SK-N-SH treated with all-trans-retinoic acid at 6 μM for 48 hours (cell line): ENCODE measurements at regions not wholly inside any gene's neighbourhood (a gene's known extent, or its start where the extent isn't known, plus 50 kb on each side); places are given as distances from the start of the nearest gene placed in this dataset.

Experiments
- ESRRG ChIP-seq: fragments of 250-450 bp; sonication (Bioruptor Pico); IDR thresholded peaks from 2 replicates; pipeline ENCODE4 v1.6.1; 2021; ENCODE audit warnings: mild to moderate bottlenecking
- GLIS3 ChIP-seq: fragments of 250-450 bp; sonication (Bioruptor Pico); IDR thresholded peaks from 2 replicates; pipeline ENCODE4 v1.5.0; 2020; ENCODE audit warnings: mild to moderate bottlenecking, moderate library complexity
- OSR1 ChIP-seq: fragments of 250-450 bp; sonication (Bioruptor Pico); IDR thresholded peaks from 2 replicates; pipeline ENCODE4 v1.8.0; 2022; ENCODE audit warnings: moderate library complexity, mild to moderate bottlenecking, inconsistent platforms
- PATZ1 ChIP-seq: fragments of 250-450 bp; sonication (Bioruptor Pico); IDR thresholded peaks from 2 replicates; pipeline ENCODE4 v1.8.0; 2020; ENCODE audit warnings: mild to moderate bottlenecking, moderate library complexity, borderline replicate concordance
- POU6F1 ChIP-seq: fragments of 250-450 bp; sonication (Bioruptor Pico); IDR thresholded peaks from 2 replicates; pipeline ENCODE4 v1.8.0; 2021; ENCODE audit warnings: low read depth, mild to moderate bottlenecking, moderate library complexity, borderline replicate concordance
- RARB ChIP-seq: fragments of 250-450 bp; sonication (Bioruptor Pico); IDR thresholded peaks from 2 replicates; pipeline ENCODE4 v1.8.0; 2021; ENCODE audit warnings: mild to moderate bottlenecking, moderate library complexity
- SNAI2 ChIP-seq: fragments of 250-450 bp; sonication (Bioruptor Pico); IDR thresholded peaks from 2 replicates; pipeline ENCODE4 v1.5.0; 2020; ENCODE audit warnings: mild to moderate bottlenecking, moderate library complexity
- TCF4 ChIP-seq: fragments of 250-450 bp; sonication (Bioruptor Pico); IDR thresholded peaks from 2 replicates; pipeline ENCODE4 v1.8.0; 2021; ENCODE audit warnings: mild to moderate bottlenecking, moderate library complexity, borderline replicate concordance
- ZFP30 ChIP-seq: fragments of 450-650 bp; formaldehyde crosslinking; IDR thresholded peaks from 2 replicates; pipeline ENCODE4 v1.5.0; 2022; ENCODE audit warnings: mild to moderate bottlenecking, moderate library complexity
- ZNF8 ChIP-seq: fragments of 450-650 bp; formaldehyde crosslinking; IDR thresholded peaks from 2 replicates; pipeline ENCODE4 v1.5.0; 2020; ENCODE audit warnings: mild to moderate bottlenecking, moderate library complexity

GRCh38 chr11:97332271-97332670, 942.5 kb downstream of the JRKL start:
- TF ChIP-seq ZNF8 (CRISPR knock-in tag) = no peak
- no peak for TF ChIP-seq ESRRG
- TF ChIP-seq POU6F1 (CRISPR knock-in tag) = no peak
- no peak for TF ChIP-seq OSR1 (CRISPR knock-in tag)
- TF ChIP-seq PATZ1 (CRISPR knock-in tag) = no peak
- TF ChIP-seq ZFP30 (CRISPR knock-in tag) = no peak
- TF ChIP-seq GLIS3 (CRISPR knock-in tag) = no peak
- no peak for TF ChIP-seq SNAI2 (CRISPR knock-in tag)
- TF ChIP-seq TCF4 (CRISPR knock-in tag) = no peak
- TF ChIP-seq RARB (CRISPR knock-in tag) = no peak
